ENCODE measurements at regions not wholly inside any gene's neighbourhood (a gene's known extent, or its start where the extent isn't known, plus 50 kb on each side); places are given as distances from the start of the nearest gene placed in this dataset.

DNA sequence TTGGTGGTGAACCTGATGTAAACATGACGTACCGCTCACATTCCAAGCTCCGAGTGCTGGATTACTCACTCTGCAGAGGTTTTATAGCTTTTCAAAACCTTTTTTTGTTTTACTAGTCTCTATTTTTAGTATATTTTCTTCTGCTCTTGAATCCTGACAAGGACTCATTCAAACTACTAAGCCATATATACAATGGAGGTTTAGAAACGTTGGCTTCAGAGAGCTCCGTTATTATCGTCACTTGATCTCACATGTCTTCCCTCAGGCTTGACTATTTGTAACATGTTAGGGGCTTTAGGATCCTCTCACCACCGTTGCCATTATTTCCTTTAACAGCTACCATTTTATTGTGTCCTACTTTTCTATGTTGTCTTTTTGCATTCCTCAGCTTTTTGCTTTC, 1321.5 kb upstream of the FLRT2 start:
- no peaks in the 10 kb centered on the region for H3K4me1 ChIP-seq (ENCODE audit: control insufficient read depth in 1 of 2, insufficient read depth in 2 of 2, low read length in 2 of 2)
- no peaks in the 10 kb centered on the region for H3K27me3 ChIP-seq (ENCODE audit: low read depth, low read length)
- no peak overlapping the region for H3K27ac ChIP-seq (ENCODE audit: low read length)
- no peaks in the 10 kb centered on the region for H3K9me3 ChIP-seq (ENCODE audit: control insufficient read depth in 1 of 2, low read length in 2 of 2)
- H3K36me3 ChIP-seq (ENCODE audit: control insufficient read depth in 1 of 2, insufficient read depth in 2 of 2, low read length in 2 of 2) = no peaks in the 10 kb centered on the region
- H3K4me3 ChIP-seq (ENCODE audit: low read depth in 1 of 2, low read length in 2 of 2) = no peak overlapping the region

DNA sequence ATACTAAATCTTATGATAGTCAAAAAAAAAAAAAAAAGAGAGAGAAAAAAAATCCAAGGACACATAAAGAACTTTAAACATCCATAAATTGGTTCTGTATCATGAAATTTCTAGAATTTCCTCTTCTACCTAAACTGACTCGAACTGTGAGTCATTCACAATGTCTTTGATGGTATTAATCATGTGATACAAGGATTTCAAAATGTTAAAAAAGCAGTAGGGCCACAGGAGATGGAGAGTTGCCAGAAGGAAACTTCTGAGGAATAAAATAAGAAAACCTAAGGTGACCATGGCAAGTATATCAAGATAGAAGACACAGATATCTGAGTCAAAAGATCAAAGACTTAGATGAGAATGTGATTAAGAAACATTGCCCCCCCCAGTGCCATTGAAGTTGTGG, 1320.9 kb upstream of the FLRT2 start:
- H3K4me3 ChIP-seq (ENCODE audit: low read depth in 1 of 2, low read length in 2 of 2) = no peak overlapping the region
- H3K27me3 ChIP-seq (ENCODE audit: low read depth, low read length) = no peaks in the 10 kb centered on the region
- H3K27ac ChIP-seq (ENCODE audit: low read length) = no peak overlapping the region
- no peaks in the 10 kb centered on the region for H3K9me3 ChIP-seq (ENCODE audit: control insufficient read depth in 1 of 2, low read length in 2 of 2)
- no peaks in the 10 kb centered on the region for H3K4me1 ChIP-seq (ENCODE audit: control insufficient read depth in 1 of 2, insufficient read depth in 2 of 2, low read length in 2 of 2)
- no peaks in the 10 kb centered on the region for H3K36me3 ChIP-seq (ENCODE audit: control insufficient read depth in 1 of 2, insufficient read depth in 2 of 2, low read length in 2 of 2)

DNA sequence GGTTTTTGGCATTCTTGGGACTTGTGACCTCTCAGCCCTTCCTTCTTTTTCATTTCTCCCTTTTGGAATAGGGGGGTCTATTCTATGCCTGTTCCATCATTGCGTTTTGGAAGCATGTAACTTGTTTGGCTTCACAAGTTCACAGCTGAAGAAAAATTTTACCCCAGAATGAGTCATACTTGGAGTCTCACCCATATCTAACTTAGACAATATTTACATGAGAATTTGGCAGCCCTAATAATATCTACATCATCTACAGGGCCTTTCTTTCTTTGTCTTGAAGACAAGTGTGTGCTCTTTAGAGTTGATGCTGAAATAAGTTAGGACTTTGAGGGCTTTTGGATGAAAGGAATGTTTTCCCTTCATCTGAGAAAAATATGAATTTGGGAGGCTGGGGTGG, 1312.9 kb upstream of the FLRT2 start:
- H3K9me3 ChIP-seq (ENCODE audit: control insufficient read depth in 1 of 2, low read length in 2 of 2) = peaks cover 4 to 16% of the 10 kb centered on the region in 2 donors

DNA sequence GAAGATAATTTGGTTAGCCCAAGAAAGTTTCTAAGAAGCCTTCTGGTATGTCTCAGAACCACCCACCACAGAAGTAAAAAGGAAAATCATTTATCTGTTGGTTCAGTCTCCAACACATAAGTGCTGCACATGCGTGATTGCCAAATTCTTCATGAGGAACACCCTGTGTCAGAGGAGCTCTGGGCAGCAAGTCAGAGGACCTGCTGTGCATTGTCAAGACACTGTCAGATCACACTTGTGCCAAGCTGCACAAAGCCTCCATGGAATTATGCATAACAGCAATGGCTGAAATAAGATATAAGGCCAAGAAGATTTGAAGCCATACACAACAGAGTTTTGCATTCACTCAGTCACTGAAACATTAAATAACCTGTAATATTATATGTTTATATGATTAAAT, 1304.7 kb upstream of the FLRT2 start:
- Histone ChIP-seq H3K4me1 (ENCODE audit: control insufficient read depth in 1 of 2, insufficient read depth in 2 of 2, low read length in 2 of 2) (peaks cover 0 to 10% of the 10 kb centered on the region in 2 donors), H3K27me3 (ENCODE audit: low read depth, low read length) (no peaks in the 10 kb centered on the region), H3K4me3 (ENCODE audit: low read depth in 1 of 2, low read length in 2 of 2) (no peak overlapping the region), H3K36me3 (ENCODE audit: control insufficient read depth in 1 of 2, insufficient read depth in 2 of 2, low read length in 2 of 2) (no peaks in the 10 kb centered on the region), H3K27ac (ENCODE audit: low read length) (no peak overlapping the region), H3K9me3 (ENCODE audit: control insufficient read depth in 1 of 2, low read length in 2 of 2) (no peaks in the 10 kb centered on the region)

More for the DNA sequence above, 1312.9 kb upstream of the FLRT2 start:
- Histone ChIP-seq H3K4me3 (ENCODE audit: low read depth in 1 of 2, low read length in 2 of 2) (no peak overlapping the region), H3K27me3 (ENCODE audit: low read depth, low read length) (no peaks in the 10 kb centered on the region), H3K36me3 (ENCODE audit: control insufficient read depth in 1 of 2, insufficient read depth in 2 of 2, low read length in 2 of 2) (no peaks in the 10 kb centered on the region), H3K27ac (ENCODE audit: low read length) (no peak overlapping the region), H3K4me1 (ENCODE audit: control insufficient read depth in 1 of 2, insufficient read depth in 2 of 2, low read length in 2 of 2) (no peaks in the 10 kb centered on the region)

DNA sequence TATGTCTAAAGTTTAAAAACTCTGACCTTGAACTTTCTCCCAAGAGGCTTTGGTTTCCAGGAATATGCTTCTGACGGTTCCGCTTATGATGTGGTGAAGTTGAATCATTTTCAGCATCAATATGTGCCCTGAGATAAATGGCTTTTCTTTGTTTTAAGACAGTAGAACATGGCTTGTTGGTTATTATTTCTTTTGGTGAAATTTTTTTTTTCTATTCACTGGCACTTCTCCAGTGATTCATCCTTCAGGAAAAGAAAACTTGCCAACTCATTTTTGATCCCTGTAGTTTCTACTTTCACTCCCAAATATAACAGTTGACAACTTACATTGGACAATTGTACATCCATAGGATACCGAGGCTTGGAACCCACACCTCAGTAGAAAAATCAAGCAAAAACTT, 1301.2 kb upstream of the FLRT2 start:
- Histone ChIP-seq H3K27ac (ENCODE audit: low read length) (no peak overlapping the region), H3K4me3 (ENCODE audit: low read depth in 1 of 2, low read length in 2 of 2) (no peak overlapping the region), H3K4me1 (ENCODE audit: control insufficient read depth in 1 of 2, insufficient read depth in 2 of 2, low read length in 2 of 2) (peaks cover 0 to 10% of the 10 kb centered on the region in 2 donors), H3K27me3 (ENCODE audit: low read depth, low read length) (no peaks in the 10 kb centered on the region), H3K36me3 (ENCODE audit: control insufficient read depth in 1 of 2, insufficient read depth in 2 of 2, low read length in 2 of 2) (no peaks in the 10 kb centered on the region), H3K9me3 (ENCODE audit: control insufficient read depth in 1 of 2, low read length in 2 of 2) (no peaks in the 10 kb centered on the region)

DNA sequence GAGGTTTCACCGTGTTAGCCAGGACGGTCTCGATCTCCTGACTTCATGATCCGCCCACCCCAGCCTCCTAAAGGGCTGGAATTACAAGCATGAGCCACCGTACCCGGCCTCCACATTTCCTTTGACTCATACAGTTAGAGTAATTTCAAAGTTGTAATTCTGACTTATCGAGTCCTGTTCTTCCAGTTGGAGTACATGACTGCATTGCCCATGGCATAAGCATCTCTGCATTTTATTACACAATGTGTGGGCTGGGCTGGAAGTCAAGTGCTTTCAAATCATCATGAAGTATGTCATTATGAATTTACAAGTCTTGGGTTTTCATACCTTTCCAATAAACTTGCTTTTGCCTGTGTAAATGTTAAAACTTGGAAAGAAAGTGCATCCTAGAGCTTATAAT, 1295.7 kb upstream of the FLRT2 start:
- Histone ChIP-seq H3K4me3 (ENCODE audit: low read depth in 1 of 2, low read length in 2 of 2) (no peak overlapping the region), H3K27me3 (ENCODE audit: low read depth, low read length) (no peaks in the 10 kb centered on the region), H3K27ac (ENCODE audit: low read length) (no peak overlapping the region), H3K9me3 (ENCODE audit: control insufficient read depth in 1 of 2, low read length in 2 of 2) (no peaks in the 10 kb centered on the region), H3K36me3 (ENCODE audit: control insufficient read depth in 1 of 2, insufficient read depth in 2 of 2, low read length in 2 of 2) (no peaks in the 10 kb centered on the region), H3K4me1 (ENCODE audit: control insufficient read depth in 1 of 2, insufficient read depth in 2 of 2, low read length in 2 of 2) (no peaks in the 10 kb centered on the region)

DNA sequence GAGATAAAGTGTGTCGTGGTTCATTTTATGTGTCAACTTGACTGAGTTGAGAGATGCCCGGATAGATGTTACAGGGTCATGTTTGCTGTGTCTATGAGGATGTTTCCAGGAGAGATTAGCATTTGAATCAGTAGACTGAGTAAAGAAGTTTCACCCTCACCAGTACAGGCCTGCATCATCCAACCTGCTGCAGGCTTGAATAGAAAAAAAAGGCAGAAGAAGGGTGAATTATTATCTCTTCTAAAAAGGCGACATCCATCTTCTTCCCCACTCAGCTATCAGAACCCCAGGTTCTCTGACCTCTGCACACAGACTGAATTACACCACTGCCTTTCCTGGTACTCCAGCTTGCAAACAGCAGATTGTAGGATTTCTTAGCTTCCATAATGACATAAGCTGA, 1293.7 kb upstream of the FLRT2 start:
- H3K27ac ChIP-seq (ENCODE audit: low read length) = no peak overlapping the region
- no peaks in the 10 kb centered on the region for H3K36me3 ChIP-seq (ENCODE audit: control insufficient read depth in 1 of 2, insufficient read depth in 2 of 2, low read length in 2 of 2)
- H3K4me3 ChIP-seq (ENCODE audit: low read depth in 1 of 2, low read length in 2 of 2) = no peak overlapping the region
- H3K27me3 ChIP-seq (ENCODE audit: low read depth, low read length) = no peaks in the 10 kb centered on the region
- H3K9me3 ChIP-seq (ENCODE audit: control insufficient read depth in 1 of 2, low read length in 2 of 2) = no peaks in the 10 kb centered on the region
- H3K4me1 ChIP-seq (ENCODE audit: control insufficient read depth in 1 of 2, insufficient read depth in 2 of 2, low read length in 2 of 2) = no peaks in the 10 kb centered on the region

DNA sequence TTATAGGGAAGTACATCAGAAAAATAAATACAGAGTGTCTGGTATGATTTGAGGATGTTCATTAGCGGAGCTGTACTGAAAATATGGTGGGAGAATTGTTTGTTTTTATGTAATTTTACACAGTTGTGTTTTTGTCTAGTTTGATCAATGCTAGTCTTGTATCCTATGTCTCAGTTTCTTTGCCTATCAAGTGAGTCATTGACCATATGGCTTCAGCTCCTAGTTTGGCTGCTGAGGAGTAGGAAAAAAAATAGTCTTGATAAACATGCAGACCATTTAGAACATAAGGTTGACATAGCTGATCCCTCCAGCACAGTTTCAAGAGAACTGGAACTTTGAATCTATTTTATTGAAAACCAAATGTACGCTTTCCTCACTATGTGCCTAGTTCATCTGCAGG, 1292.1 kb upstream of the FLRT2 start:
- Histone ChIP-seq H3K4me1 (ENCODE audit: control insufficient read depth in 1 of 2, insufficient read depth in 2 of 2, low read length in 2 of 2) (no peaks in the 10 kb centered on the region), H3K9me3 (ENCODE audit: control insufficient read depth in 1 of 2, low read length in 2 of 2) (no peaks in the 10 kb centered on the region), H3K4me3 (ENCODE audit: low read depth in 1 of 2, low read length in 2 of 2) (no peak overlapping the region), H3K27me3 (ENCODE audit: low read depth, low read length) (no peaks in the 10 kb centered on the region), H3K36me3 (ENCODE audit: control insufficient read depth in 1 of 2, insufficient read depth in 2 of 2, low read length in 2 of 2) (no peaks in the 10 kb centered on the region), H3K27ac (ENCODE audit: low read length) (no peak overlapping the region)

DNA sequence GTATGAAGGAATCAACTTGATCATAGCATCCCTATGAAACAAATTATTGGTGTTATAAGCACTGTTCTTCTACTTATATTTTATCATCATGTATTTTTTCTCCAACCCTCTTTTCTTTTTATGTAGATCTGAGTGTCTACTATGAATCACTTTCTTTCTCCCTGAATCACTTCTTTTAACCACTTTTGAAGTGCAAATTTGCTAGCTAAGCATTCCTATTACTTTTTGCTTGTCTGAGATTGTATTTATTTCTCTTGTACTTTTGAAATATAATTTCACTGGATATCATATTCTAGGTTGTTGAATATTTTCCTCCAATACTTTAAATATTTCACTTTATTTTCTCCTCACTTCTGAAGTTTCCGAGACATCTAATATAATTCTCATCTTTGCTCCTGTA, 1282.3 kb upstream of the FLRT2 start:
- no peak overlapping the region for H3K4me3 ChIP-seq (ENCODE audit: low read depth in 1 of 2, low read length in 2 of 2)
- no peaks in the 10 kb centered on the region for H3K36me3 ChIP-seq (ENCODE audit: control insufficient read depth in 1 of 2, insufficient read depth in 2 of 2, low read length in 2 of 2)
- no peaks in the 10 kb centered on the region for H3K9me3 ChIP-seq (ENCODE audit: control insufficient read depth in 1 of 2, low read length in 2 of 2)
- H3K27me3 ChIP-seq (ENCODE audit: low read depth, low read length) = no peaks in the 10 kb centered on the region
- no peak overlapping the region for H3K27ac ChIP-seq (ENCODE audit: low read length)
- peaks cover 0 to 9% of the 10 kb centered on the region in 2 donors for H3K4me1 ChIP-seq (ENCODE audit: control insufficient read depth in 1 of 2, insufficient read depth in 2 of 2, low read length in 2 of 2)

DNA sequence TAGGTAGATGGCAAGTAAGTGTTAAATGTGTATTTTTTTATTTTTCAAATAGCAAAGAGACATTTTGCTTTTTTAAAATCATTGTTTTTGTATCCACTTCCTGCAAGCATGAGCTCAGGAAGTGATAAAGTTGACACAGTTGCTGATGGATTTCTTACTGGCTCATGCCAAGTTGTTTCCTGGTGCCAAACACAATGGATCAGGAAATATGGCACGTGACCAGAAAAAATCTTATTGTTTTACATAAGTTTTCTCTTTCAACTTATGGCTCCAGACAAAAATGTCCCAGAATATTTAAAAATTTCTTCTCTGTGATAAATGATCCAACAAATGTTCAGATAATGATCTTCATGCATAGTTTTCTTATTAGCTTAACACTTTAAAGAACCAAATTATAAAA, 1279.1 kb upstream of the FLRT2 start:
- no peak overlapping the region for H3K27ac ChIP-seq (ENCODE audit: low read length)
- no peaks in the 10 kb centered on the region for H3K36me3 ChIP-seq (ENCODE audit: control insufficient read depth in 1 of 2, insufficient read depth in 2 of 2, low read length in 2 of 2)
- H3K9me3 ChIP-seq (ENCODE audit: control insufficient read depth in 1 of 2, low read length in 2 of 2) = no peaks in the 10 kb centered on the region
- peaks cover 0 to 9% of the 10 kb centered on the region in 2 donors for H3K4me1 ChIP-seq (ENCODE audit: control insufficient read depth in 1 of 2, insufficient read depth in 2 of 2, low read length in 2 of 2)
- no peaks in the 10 kb centered on the region for H3K27me3 ChIP-seq (ENCODE audit: low read depth, low read length)
- no peak overlapping the region for H3K4me3 ChIP-seq (ENCODE audit: low read depth in 1 of 2, low read length in 2 of 2)

DNA sequence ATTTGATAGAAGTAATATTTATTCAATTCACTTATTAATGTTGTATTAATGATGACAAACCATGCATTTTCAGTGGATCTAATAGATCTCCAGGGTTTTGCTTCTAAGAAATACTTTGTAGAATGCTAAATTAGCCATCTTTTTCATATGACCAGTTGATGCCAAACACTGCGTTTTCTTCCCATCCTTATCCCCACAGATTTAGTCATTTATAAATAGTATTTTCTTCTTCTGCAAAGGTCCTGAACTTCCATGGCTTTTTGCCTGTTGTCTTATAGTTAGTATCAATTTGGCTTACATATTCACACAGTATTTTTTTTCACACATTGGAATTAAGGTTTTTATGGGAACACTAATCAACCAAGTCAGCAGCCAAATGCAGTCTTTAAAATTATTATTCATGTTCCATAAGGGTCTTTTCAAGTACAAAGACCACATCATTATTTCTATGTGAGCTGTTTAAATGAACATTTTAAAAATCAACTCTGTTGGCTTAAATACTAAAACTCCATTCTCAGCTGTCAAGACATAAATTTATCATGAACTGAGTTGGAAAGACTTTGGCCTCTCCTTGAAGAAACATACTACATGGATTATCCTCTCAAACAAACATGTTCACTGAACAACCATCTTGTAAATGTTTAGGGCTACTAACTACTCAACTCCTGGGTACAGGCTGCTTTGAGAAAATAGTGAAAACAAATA, 1278.4 kb upstream of the FLRT2 start:
- no peak overlapping the region for H3K4me3 ChIP-seq (ENCODE audit: low read depth in 1 of 2, low read length in 2 of 2)
- no peaks in the 10 kb centered on the region for H3K36me3 ChIP-seq (ENCODE audit: control insufficient read depth in 1 of 2, insufficient read depth in 2 of 2, low read length in 2 of 2)
- no peaks in the 10 kb centered on the region for H3K27me3 ChIP-seq (ENCODE audit: low read depth, low read length)
- H3K4me1 ChIP-seq (ENCODE audit: control insufficient read depth in 1 of 2, insufficient read depth in 2 of 2, low read length in 2 of 2) = peaks cover 0 to 9% of the 10 kb centered on the region in 2 donors
- no peak overlapping the region for H3K27ac ChIP-seq (ENCODE audit: low read length)
- no peaks in the 10 kb centered on the region for H3K9me3 ChIP-seq (ENCODE audit: control insufficient read depth in 1 of 2, low read length in 2 of 2)

DNA sequence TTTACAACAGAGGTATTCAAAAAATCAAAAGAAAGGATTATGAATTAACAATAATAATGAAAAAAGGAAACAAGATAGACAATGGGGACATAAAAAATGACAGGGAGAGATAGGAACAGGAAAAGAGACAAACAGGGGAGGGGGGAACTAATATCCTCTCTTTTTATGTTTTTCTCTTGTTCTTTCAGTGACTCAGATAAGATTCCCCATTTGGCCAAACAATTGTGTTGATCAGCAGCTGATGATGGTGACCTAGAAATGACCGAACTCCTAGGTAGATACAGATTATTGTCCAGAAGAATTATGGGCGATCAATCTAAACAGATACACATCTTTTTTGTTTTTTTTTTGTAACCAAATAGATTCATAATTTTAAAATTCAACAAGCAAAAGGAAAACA, 1277.2 kb upstream of the FLRT2 start:
- no peak overlapping the region for H3K4me3 ChIP-seq (ENCODE audit: low read depth in 1 of 2, low read length in 2 of 2)
- no peak overlapping the region for H3K27ac ChIP-seq (ENCODE audit: low read length)
- no peaks in the 10 kb centered on the region for H3K36me3 ChIP-seq (ENCODE audit: control insufficient read depth in 1 of 2, insufficient read depth in 2 of 2, low read length in 2 of 2)

More for the DNA sequence above, 1277.2 kb upstream of the FLRT2 start:
- no peaks in the 10 kb centered on the region for H3K9me3 ChIP-seq (ENCODE audit: control insufficient read depth in 1 of 2, low read length in 2 of 2)
- H3K27me3 ChIP-seq (ENCODE audit: low read depth, low read length) = no peaks in the 10 kb centered on the region
- peaks cover 0 to 9% of the 10 kb centered on the region in 2 donors for H3K4me1 ChIP-seq (ENCODE audit: control insufficient read depth in 1 of 2, insufficient read depth in 2 of 2, low read length in 2 of 2)
